IPS-15b (cell line): ENCODE measurements at regions not wholly inside any gene's neighbourhood (a gene's known extent, or its start where the extent isn't known, plus 50 kb on each side); places are given as distances from the start of the nearest gene placed in this dataset.
A peak's percentile ranks its signal among the peaks of the same experiment; 100 is the strongest.
"Not testable (repeated sequence)": the region's sequence is repeated elsewhere in the genome, so short reads cannot be mapped to it uniquely, and the experiment has no call there.

ENCODE experiments used
- H3K27me3 ChIP-seq: one replicate; pipeline ENCODE4 v1.6.1; 2013; ENCODE audit warnings: low read length; ENCODE audit not compliant: control insufficient read depth, insufficient read depth
- H3K36me3 ChIP-seq: one replicate; pipeline ENCODE4 v1.6.1; 2013; ENCODE audit warnings: low read length; ENCODE audit not compliant: control insufficient read depth, insufficient read depth
- H3K4me1 ChIP-seq: one replicate; pipeline ENCODE4 v1.6.1; 2013; ENCODE audit warnings: mild to moderate bottlenecking, low read length; ENCODE audit not compliant: control insufficient read depth, insufficient read depth
- H3K4me3 ChIP-seq: one replicate; pipeline ENCODE4 v1.5.1; 2013; ENCODE audit warnings: low read depth, low read length
- H3K9ac ChIP-seq: one replicate; pipeline ENCODE4 v1.6.1; 2013; ENCODE audit warnings: low read depth, mild to moderate bottlenecking, low read length
- H3K9me3 ChIP-seq: one replicate; pipeline ENCODE4 v1.6.1; 2013; ENCODE audit warnings: mild to moderate bottlenecking, low read length; ENCODE audit not compliant: control insufficient read depth, insufficient read depth

GRCh38 chr14:44873536-44873935 lies 88.2 kb downstream of the KLHL28 start:
- Histone ChIP-seq H3K4me1 (peaks cover 6% of the 10 kb centered on the region), H3K36me3 (no peaks in the 10 kb centered on the region), H3K9me3 (no peaks in the 10 kb centered on the region), H3K27me3 (peaks cover 14% of the 10 kb centered on the region), H3K9ac (peak overlapping the region; percentile 92), H3K4me3 (peak overlapping the region; percentile 91)

- no peaks in the 10 kb centered on the region for H3K4me1 ChIP-seq
Observed at GRCh38 chr14:44866770-44867169, 95.0 kb downstream of the KLHL28 start.

GRCh38 chr14:44866322-44866721 lies 95.4 kb downstream of the KLHL28 start:
- no peaks in the 10 kb centered on the region for H3K36me3 ChIP-seq
- H3K4me3 ChIP-seq: no peak overlapping the region

More at GRCh38 chr14:44866770-44867169, 95.0 kb downstream of the KLHL28 start:
- Histone ChIP-seq H3K27me3 (no peaks in the 10 kb centered on the region), H3K9me3 (no peaks in the 10 kb centered on the region), H3K9ac (no peak overlapping the region), H3K36me3 (no peaks in the 10 kb centered on the region), H3K4me3 (no peak overlapping the region)

GRCh38 chr14:44863271-44863670 lies 98.5 kb downstream of the KLHL28 start:
- no peaks in the 10 kb centered on the region for H3K36me3 ChIP-seq
- H3K9ac ChIP-seq: no peak overlapping the region
- no peaks in the 10 kb centered on the region for H3K9me3 ChIP-seq
- H3K4me3 ChIP-seq: no peak overlapping the region
- peaks cover 3% of the 10 kb centered on the region for H3K4me1 ChIP-seq
- H3K27me3 ChIP-seq: no peaks in the 10 kb centered on the region

More at GRCh38 chr14:44866322-44866721, 95.4 kb downstream of the KLHL28 start:
- Histone ChIP-seq H3K27me3 (no peaks in the 10 kb centered on the region), H3K9me3 (no peaks in the 10 kb centered on the region), H3K9ac (no peak overlapping the region), H3K4me1 (no peaks in the 10 kb centered on the region)

GRCh38 chr14:44854114-44854513 lies 107.6 kb downstream of the KLHL28 start:
- H3K36me3 ChIP-seq: no peaks in the 10 kb centered on the region
- H3K4me3 ChIP-seq: no peak overlapping the region
- H3K9ac ChIP-seq: no peak overlapping the region

GRCh38 chr14:44847526-44848309 lies 114.0 kb downstream of the KLHL28 start:
- Histone ChIP-seq H3K9ac (no peak overlapping the region), H3K36me3 (no peaks in the 10 kb centered on the region), H3K4me1 (no peaks in the 10 kb centered on the region), H3K27me3 (no peaks in the 10 kb centered on the region), H3K4me3 (no peak overlapping the region), H3K9me3 (no peaks in the 10 kb centered on the region)

More at GRCh38 chr14:44854114-44854513, 107.6 kb downstream of the KLHL28 start:
- Histone ChIP-seq H3K27me3 (no peaks in the 10 kb centered on the region), H3K9me3 (no peaks in the 10 kb centered on the region), H3K4me1 (no peaks in the 10 kb centered on the region)

- no peaks in the 10 kb centered on the region for H3K4me1 ChIP-seq
- H3K36me3 ChIP-seq: no peaks in the 10 kb centered on the region
- no peaks in the 10 kb centered on the region for H3K27me3 ChIP-seq
- H3K9me3 ChIP-seq: no peaks in the 10 kb centered on the region
- no peak overlapping the region for H3K9ac ChIP-seq
- H3K4me3 ChIP-seq: no peak overlapping the region
Observed at GRCh38 chr14:44846232-44846824, 115.4 kb downstream of the KLHL28 start.

GRCh38 chr14:44835928-44836327 lies 125.8 kb downstream of the KLHL28 start:
- H3K9me3 ChIP-seq, H3K4me1 ChIP-seq, H3K4me3 ChIP-seq, H3K9ac ChIP-seq, H3K27me3 ChIP-seq, H3K36me3 ChIP-seq: not testable (repeated sequence)

- Histone ChIP-seq H3K9me3 (no peaks in the 10 kb centered on the region), H3K4me3 (no peak overlapping the region), H3K9ac (no peak overlapping the region), H3K27me3 (no peaks in the 10 kb centered on the region), H3K4me1 (no peaks in the 10 kb centered on the region), H3K36me3 (no peaks in the 10 kb centered on the region)
Observed at GRCh38 chr14:44833376-44834060, 128.2 kb downstream of the KLHL28 start.

- Histone ChIP-seq H3K4me1 (no peaks in the 10 kb centered on the region), H3K9me3 (no peaks in the 10 kb centered on the region), H3K27me3 (no peaks in the 10 kb centered on the region), H3K36me3 (no peaks in the 10 kb centered on the region), H3K4me3 (no peak overlapping the region), H3K9ac (no peak overlapping the region)
Observed at GRCh38 chr14:44830371-44830770, 131.4 kb downstream of the KLHL28 start.

- Histone ChIP-seq H3K36me3 (no peaks in the 10 kb centered on the region), H3K4me3 (no peak overlapping the region), H3K9ac (no peak overlapping the region), H3K4me1 (no peaks in the 10 kb centered on the region), H3K27me3 (no peaks in the 10 kb centered on the region), H3K9me3 (no peaks in the 10 kb centered on the region)
Observed at GRCh38 chr14:44829021-44829420, 132.7 kb downstream of the KLHL28 start.

- Histone ChIP-seq H3K4me3 (no peak overlapping the region), H3K9ac (no peak overlapping the region), H3K36me3 (no peaks in the 10 kb centered on the region), H3K27me3 (no peaks in the 10 kb centered on the region), H3K9me3 (no peaks in the 10 kb centered on the region), H3K4me1 (no peaks in the 10 kb centered on the region)
Observed at GRCh38 chr14:44828023-44828422, 133.7 kb downstream of the KLHL28 start.
